HUDEP-2 (cell line): ENCODE measurements at regions not wholly inside any gene's neighbourhood (a gene's known extent, or its start where the extent isn't known, plus 50 kb on each side); places are given as distances from the start of the nearest gene placed in this dataset.
A peak's percentile ranks its signal among the peaks of the same experiment; 100 is the strongest.
"Not testable (repeated sequence)": the region's sequence is repeated elsewhere in the genome, so short reads cannot be mapped to it uniquely, and the experiment has no call there.

Source experiments
- DNase-seq, 76 experiments: peaks; one replicate each; lab custom pipeline; 2025; ENCODE audit not compliant: unreplicated experiment in 76 of 76; lab: John Stamatoyannopoulos, UW

- DNase-seq = not testable (repeated sequence)
Observed at GRCh38 chr5:34420191-34420590, 235.9 kb upstream of the RAI14 start.

- DNase-seq = no peak
Observed at GRCh38 chr5:34436761-34437501, 219.2 kb upstream of the RAI14 start.

- DNase-seq = no peak
Observed at GRCh38 chr5:34439601-34440000, 216.5 kb upstream of the RAI14 start.

GRCh38 chr5:34441767-34442166 is 214.4 kb upstream of the RAI14 start:
- not testable (repeated sequence) for DNase-seq

- no peak for DNase-seq
Observed at GRCh38 chr5:34447424-34447823, 208.7 kb upstream of the RAI14 start.

GRCh38 chr5:34449639-34450038 is 206.5 kb upstream of the RAI14 start:
- DNase-seq = no peak

- DNase-seq = no peak
Observed at GRCh38 chr5:34450338-34450737, 205.8 kb upstream of the RAI14 start.

- peak in 1 of 76 experiments; percentile 7 for DNase-seq
Observed at GRCh38 chr5:34452170-34452828, 203.8 kb upstream of the RAI14 start.

- DNase-seq = no peak
Observed at GRCh38 chr5:34455098-34455497, 201.0 kb upstream of the RAI14 start.

GRCh38 chr5:34459908-34460307 is 196.2 kb upstream of the RAI14 start:
- no peak for DNase-seq

- no peak for DNase-seq
Observed at GRCh38 chr5:34460496-34460895, 195.6 kb upstream of the RAI14 start.

- DNase-seq = no peak
Observed at GRCh38 chr5:34464829-34465228, 191.3 kb upstream of the RAI14 start.

- DNase-seq = peak in 28 of 76 experiments; percentile 1 to 66 (median 36)
Observed at GRCh38 chr5:34465301-34465700, 190.8 kb upstream of the RAI14 start.

GRCh38 chr5:34466519-34467388 is 189.4 kb upstream of the RAI14 start:
- not testable (repeated sequence) for DNase-seq

GRCh38 chr5:34467436-34467835 is 188.7 kb upstream of the RAI14 start:
- DNase-seq = no peak

GRCh38 chr5:34467984-34468383 is 188.1 kb upstream of the RAI14 start:
- DNase-seq = not testable (repeated sequence)

- no peak for DNase-seq
Observed at GRCh38 chr5:34469971-34470370, 186.2 kb upstream of the RAI14 start.

GRCh38 chr5:34474573-34475021 is 181.5 kb upstream of the RAI14 start:
- peak in 11 of 76 experiments; percentile 2 to 30 (median 9) for DNase-seq

- no peak for DNase-seq
Observed at GRCh38 chr5:34475249-34475966, 180.7 kb upstream of the RAI14 start.

- DNase-seq = no peak
Observed at GRCh38 chr5:34476941-34477565, 179.1 kb upstream of the RAI14 start.
